Liver (tissue), 3 donors: ENCODE measurements at regions not wholly inside any gene's neighbourhood (a gene's known extent, or its start where the extent isn't known, plus 50 kb on each side); places are given as distances from the start of the nearest gene placed in this dataset.

Source experiments
- JUND ChIP-seq, 2 donors: IDR thresholded peaks; 2 replicates each; pipeline ENCODE4 v1.6.1; 2016; ENCODE audit warnings: antibody characterized with exemption in 2 of 2
- MAX ChIP-seq: IDR thresholded peaks from 2 replicates; pipeline ENCODE4 v1.6.1; 2016; ENCODE audit warnings: antibody characterized with exemption
- REST ChIP-seq: IDR thresholded peaks from 2 replicates; pipeline ENCODE4 v1.6.1; 2016; ENCODE audit warnings: antibody characterized with exemption, mild to moderate bottlenecking
- SP1 ChIP-seq: IDR thresholded peaks from 2 replicates; pipeline ENCODE4 v1.6.1; 2018; ENCODE audit warnings: antibody characterized with exemption, mild to moderate bottlenecking
- TAF1 ChIP-seq: conservative IDR thresholded peaks from 2 replicates; pipeline ENCODE4 v1.6.1; 2016; ENCODE audit warnings: antibody characterized with exemption, mild to moderate bottlenecking
- TF ChIP-seq, protein P1 (sequence below): fragments of 150-350 bp; IDR thresholded peaks from 2 replicates; pipeline ENCODE4 v1.5.1; 2017; ENCODE audit warnings: improper control_type of control experiment, low read depth, low read length; ENCODE audit not compliant: missing input control
- donor health status: healthy.
- donor health status: healthy.

- TF ChIP-seq REST (no peak), MAX (no peak), SP1 (no peak), JUND (IDR thresholded peaks at IDR 0.05) (no peak), TAF1 (no peak)
- TF ChIP-seq, protein P1, sequence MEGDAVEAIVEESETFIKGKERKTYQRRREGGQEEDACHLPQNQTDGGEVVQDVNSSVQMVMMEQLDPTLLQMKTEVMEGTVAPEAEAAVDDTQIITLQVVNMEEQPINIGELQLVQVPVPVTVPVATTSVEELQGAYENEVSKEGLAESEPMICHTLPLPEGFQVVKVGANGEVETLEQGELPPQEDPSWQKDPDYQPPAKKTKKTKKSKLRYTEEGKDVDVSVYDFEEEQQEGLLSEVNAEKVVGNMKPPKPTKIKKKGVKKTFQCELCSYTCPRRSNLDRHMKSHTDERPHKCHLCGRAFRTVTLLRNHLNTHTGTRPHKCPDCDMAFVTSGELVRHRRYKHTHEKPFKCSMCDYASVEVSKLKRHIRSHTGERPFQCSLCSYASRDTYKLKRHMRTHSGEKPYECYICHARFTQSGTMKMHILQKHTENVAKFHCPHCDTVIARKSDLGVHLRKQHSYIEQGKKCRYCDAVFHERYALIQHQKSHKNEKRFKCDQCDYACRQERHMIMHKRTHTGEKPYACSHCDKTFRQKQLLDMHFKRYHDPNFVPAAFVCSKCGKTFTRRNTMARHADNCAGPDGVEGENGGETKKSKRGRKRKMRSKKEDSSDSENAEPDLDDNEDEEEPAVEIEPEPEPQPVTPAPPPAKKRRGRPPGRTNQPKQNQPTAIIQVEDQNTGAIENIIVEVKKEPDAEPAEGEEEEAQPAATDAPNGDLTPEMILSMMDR, result no peak
Observed at GRCh38 chr12:98355322-98355721, 160.1 kb upstream of the TMPO start.
